Fibroblast of lung (primary cell): ENCODE measurements at regions not wholly inside any gene's neighbourhood (a gene's known extent, or its start where the extent isn't known, plus 50 kb on each side); places are given as distances from the start of the nearest gene placed in this dataset.

Experiments
- EZH2 ChIP-seq: IDR thresholded peaks from 2 replicates; pipeline ENCODE4 v1.5.1; 2012; ENCODE audit warnings: low read length, control low read depth, mild to moderate bottlenecking; ENCODE audit errors: missing control alignments
- TF ChIP-seq, protein P1 (sequence below), 2 donors: IDR thresholded peaks in 1 of 2; conservative IDR thresholded peaks in 1 of 2; 1 replicate in 1 of 2; 2 replicates in 1 of 2; pipeline ENCODE4 v1.5.1; 2011 to 2012; ENCODE audit warnings: low read length in 2 of 2, control low read depth in 1 of 2, inconsistent platforms in 1 of 2, low read depth in 1 of 2, mild to moderate bottlenecking in 1 of 2

DNA sequence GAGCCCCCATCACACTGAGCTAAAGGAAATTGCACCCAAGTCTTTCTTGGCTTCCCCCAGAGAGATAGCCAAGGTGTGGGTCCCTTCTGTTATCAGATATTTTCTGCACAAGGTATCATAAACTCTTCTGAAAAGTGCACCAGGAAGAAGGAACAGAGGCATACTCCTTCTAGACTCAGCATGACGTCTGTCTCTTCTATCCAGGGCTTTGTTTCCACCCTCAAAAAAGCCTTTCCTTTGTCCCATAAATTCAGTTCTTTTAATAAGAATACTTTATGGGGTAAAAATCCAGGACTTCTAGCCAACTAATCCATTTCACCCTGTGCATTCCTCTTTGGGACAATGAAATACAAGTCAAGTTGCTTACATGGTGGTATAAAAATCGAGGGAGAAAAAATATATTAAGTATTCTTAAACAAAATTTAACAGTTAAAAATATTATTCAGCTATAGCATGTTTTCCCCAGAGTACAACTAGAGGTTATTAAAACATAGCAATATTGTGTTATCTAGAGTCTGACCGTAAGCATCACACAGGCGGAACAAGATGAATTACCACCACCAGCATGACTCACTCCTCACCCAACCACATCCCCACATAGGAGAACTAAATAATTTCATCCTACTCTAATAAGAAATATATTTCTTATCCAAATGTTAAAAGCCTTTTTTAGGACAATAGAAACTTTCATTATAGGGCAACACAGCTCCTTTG, 79.9 kb upstream of the GPC6 start:
- TF ChIP-seq, protein P1, sequence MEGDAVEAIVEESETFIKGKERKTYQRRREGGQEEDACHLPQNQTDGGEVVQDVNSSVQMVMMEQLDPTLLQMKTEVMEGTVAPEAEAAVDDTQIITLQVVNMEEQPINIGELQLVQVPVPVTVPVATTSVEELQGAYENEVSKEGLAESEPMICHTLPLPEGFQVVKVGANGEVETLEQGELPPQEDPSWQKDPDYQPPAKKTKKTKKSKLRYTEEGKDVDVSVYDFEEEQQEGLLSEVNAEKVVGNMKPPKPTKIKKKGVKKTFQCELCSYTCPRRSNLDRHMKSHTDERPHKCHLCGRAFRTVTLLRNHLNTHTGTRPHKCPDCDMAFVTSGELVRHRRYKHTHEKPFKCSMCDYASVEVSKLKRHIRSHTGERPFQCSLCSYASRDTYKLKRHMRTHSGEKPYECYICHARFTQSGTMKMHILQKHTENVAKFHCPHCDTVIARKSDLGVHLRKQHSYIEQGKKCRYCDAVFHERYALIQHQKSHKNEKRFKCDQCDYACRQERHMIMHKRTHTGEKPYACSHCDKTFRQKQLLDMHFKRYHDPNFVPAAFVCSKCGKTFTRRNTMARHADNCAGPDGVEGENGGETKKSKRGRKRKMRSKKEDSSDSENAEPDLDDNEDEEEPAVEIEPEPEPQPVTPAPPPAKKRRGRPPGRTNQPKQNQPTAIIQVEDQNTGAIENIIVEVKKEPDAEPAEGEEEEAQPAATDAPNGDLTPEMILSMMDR (conservative IDR thresholded peaks at IDR 0.05 in 1 of 2, IDR thresholded peaks at IDR 0.05 in 1 of 2; ENCODE audit: low read depth in 1 of 2, low read length in 2 of 2), result no peak
- no peak for TF ChIP-seq EZH2
